WI38 (cell line): ENCODE measurements at regions not wholly inside any gene's neighbourhood (a gene's known extent, or its start where the extent isn't known, plus 50 kb on each side); places are given as distances from the start of the nearest gene placed in this dataset.

Source experiments
- H3K4me3 ChIP-seq: 2 replicates; pipeline ENCODE4 v1.5.1; 2011; ENCODE audit warnings: low read depth, mild to moderate bottlenecking, control low read depth, low read length
- TF ChIP-seq, protein P1 (sequence below): IDR thresholded peaks from 2 replicates; pipeline ENCODE4 v1.5.1; 2012; ENCODE audit warnings: low read depth, mild to moderate bottlenecking, control low read depth, low read length

DNA sequence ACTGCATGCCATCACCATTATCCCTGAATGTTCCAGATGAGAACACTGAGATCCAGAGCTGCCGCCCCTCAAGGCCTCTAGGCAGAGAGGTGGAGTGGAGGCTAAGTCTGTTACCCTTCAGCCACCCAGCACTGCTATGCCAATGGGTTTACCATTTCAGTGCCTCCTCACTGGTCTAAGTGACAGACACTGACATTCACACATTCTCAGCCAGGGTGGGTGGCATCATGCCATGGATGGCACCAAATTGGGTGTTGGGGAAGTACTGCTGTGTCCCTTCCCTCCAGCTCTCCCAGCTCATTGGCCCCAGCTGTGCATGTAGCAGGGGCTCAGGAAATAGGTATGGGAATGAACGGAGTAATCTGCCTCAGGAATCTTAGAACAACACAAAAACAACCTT, 96.8 kb upstream of the PLET1 start:
- TF ChIP-seq, protein P1, sequence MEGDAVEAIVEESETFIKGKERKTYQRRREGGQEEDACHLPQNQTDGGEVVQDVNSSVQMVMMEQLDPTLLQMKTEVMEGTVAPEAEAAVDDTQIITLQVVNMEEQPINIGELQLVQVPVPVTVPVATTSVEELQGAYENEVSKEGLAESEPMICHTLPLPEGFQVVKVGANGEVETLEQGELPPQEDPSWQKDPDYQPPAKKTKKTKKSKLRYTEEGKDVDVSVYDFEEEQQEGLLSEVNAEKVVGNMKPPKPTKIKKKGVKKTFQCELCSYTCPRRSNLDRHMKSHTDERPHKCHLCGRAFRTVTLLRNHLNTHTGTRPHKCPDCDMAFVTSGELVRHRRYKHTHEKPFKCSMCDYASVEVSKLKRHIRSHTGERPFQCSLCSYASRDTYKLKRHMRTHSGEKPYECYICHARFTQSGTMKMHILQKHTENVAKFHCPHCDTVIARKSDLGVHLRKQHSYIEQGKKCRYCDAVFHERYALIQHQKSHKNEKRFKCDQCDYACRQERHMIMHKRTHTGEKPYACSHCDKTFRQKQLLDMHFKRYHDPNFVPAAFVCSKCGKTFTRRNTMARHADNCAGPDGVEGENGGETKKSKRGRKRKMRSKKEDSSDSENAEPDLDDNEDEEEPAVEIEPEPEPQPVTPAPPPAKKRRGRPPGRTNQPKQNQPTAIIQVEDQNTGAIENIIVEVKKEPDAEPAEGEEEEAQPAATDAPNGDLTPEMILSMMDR = no peak
- no peak overlapping the region for H3K4me3 ChIP-seq

DNA sequence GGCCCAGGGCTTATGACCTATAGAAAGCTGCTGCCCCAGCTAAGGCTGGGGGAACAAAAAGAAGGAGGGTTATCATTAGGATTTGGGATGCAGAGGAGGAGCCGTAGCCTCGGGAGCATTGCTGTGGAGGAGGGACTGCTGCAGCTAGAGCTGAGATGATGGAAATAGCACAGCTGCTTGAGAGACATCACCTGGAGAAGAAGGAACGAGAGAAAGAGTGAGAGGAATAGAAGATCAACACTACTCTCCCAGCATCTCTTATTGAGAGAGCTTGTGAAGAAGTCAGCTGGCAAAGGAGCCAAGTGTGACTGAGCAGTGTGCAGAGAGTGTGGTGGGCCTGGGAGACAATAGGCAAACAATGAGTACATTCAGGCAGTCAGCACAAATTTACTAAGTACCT, 100.7 kb upstream of the PLET1 start:
- no peak overlapping the region for H3K4me3 ChIP-seq

DNA sequence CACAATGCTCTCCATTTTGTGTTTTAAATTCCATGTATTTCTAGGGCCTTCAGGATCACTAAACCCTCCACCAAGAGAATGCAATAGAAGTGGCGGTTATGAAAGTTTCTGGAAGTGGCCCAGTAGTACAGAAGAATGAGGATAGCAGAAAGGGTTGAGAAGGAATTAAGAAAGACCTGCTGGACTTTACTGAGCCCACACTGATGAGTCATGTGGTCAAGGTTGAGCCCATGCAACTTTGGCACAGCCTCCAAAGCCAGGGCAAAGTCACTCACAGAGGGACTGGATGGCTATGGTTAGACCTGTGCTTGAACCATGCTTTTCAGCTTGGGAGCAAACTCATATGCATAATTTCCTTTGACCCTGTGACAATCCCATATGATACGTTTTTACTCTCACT, 102.9 kb upstream of the PLET1 start:
- TF ChIP-seq, protein P1 = no peak
- no peak overlapping the region for H3K4me3 ChIP-seq

More for the DNA sequence above, 100.7 kb upstream of the PLET1 start:
- TF ChIP-seq, protein P1 = no peak

DNA sequence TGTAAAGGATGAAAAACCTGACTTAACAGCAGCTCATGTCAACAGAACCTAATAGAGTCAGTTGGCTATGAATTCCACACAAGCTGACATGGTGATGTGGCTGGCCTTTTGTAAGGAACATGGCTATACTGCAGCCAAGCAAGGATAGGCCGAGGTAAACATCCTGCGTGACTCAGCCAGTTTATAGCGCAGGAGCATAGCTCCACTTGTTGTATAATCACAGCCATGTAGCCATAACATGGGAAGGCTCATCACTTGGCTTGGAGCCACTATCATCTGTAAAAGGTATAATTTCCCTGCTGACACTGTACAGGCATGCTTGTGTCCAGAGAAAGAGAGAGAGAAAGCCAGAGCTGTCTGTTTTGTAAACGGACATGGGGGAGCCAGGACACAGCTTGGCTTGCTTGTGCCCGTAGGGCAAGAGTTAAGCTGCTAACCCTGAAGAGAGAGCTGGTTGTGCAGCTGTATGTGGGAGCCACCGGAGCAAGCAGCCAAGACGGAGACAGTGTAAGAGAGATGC, 104.4 kb upstream of the PLET1 start:
- H3K4me3 ChIP-seq = no peak overlapping the region; the same call in 1 of the 2 replicates
- TF ChIP-seq, protein P1 = no peak

- TF ChIP-seq, protein P1 = no peak
- H3K4me3 ChIP-seq = no peak overlapping the region
Observed at GRCh38 chr11:112366012-112366411, 105.4 kb upstream of the PLET1 start.

GRCh38 chr11:112366777-112367176, 106.1 kb upstream of the PLET1 start:
- TF ChIP-seq, protein P1 = no peak

GRCh38 chr11:112367461-112367860, 106.8 kb upstream of the PLET1 start:
- H3K4me3 ChIP-seq = no peak overlapping the region
- TF ChIP-seq, protein P1 = no peak

More at GRCh38 chr11:112366777-112367176, 106.1 kb upstream of the PLET1 start:
- no peak overlapping the region for H3K4me3 ChIP-seq
